Panc1 (cell line): ENCODE measurements at regions not wholly inside any gene's neighbourhood (a gene's known extent, or its start where the extent isn't known, plus 50 kb on each side); places are given as distances from the start of the nearest gene placed in this dataset.

Experiments used
- POLR2AphosphoS5 ChIP-seq: IDR thresholded peaks from 2 replicates; pipeline ENCODE4 v1.6.1; 2012; ENCODE audit warnings: mild to moderate bottlenecking, low read depth, low read length, moderate library complexity
- REST ChIP-seq, 2 experiments: IDR thresholded peaks; 2 replicates each; pipeline ENCODE4 v1.6.1; 2011 to 2012; ENCODE audit warnings: low read depth in 2 of 2, control low read depth in 1 of 2, low read length in 1 of 2, mild to moderate bottlenecking in 1 of 2, moderate library complexity in 1 of 2; ENCODE audit not compliant: insufficient read depth in 1 of 2
- SIN3A ChIP-seq: IDR thresholded peaks from 2 replicates; pipeline ENCODE4 v1.6.1; 2012; ENCODE audit warnings: low read depth, mild to moderate bottlenecking, low read length, moderate library complexity, borderline replicate concordance; ENCODE audit not compliant: insufficient read depth
- TCF7L2 ChIP-seq: IDR thresholded peaks from 2 replicates; pipeline ENCODE4 v1.6.1; 2011; ENCODE audit warnings: mild to moderate bottlenecking, low read depth, low read length, inconsistent platforms
- TF ChIP-seq, protein P1 (sequence below): fragments of 450-650 bp; IDR thresholded peaks from 2 replicates; pipeline ENCODE4 v1.5.1; 2017; ENCODE audit warnings: mild to moderate bottlenecking

DNA sequence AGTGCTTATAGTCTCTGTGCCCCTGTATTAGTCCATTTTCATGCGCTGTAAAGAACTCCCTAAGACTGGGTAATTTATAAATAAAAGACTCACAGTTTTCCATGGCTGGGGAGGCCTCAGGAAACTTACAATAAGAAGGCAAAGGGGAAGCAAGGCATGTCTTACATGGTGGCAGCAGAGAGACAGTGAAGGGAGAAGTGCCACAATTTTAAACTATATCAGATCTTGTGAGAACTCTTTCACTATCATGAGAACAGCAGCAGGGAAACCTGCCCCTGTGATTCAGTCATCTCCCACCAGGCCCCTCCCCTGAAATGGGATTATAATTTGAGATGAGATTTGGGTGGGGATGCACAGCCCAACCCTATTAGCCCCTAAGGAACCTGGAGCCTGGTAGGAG, 243.2 kb downstream of the EDEM1 start:
- TF ChIP-seq, protein P1, sequence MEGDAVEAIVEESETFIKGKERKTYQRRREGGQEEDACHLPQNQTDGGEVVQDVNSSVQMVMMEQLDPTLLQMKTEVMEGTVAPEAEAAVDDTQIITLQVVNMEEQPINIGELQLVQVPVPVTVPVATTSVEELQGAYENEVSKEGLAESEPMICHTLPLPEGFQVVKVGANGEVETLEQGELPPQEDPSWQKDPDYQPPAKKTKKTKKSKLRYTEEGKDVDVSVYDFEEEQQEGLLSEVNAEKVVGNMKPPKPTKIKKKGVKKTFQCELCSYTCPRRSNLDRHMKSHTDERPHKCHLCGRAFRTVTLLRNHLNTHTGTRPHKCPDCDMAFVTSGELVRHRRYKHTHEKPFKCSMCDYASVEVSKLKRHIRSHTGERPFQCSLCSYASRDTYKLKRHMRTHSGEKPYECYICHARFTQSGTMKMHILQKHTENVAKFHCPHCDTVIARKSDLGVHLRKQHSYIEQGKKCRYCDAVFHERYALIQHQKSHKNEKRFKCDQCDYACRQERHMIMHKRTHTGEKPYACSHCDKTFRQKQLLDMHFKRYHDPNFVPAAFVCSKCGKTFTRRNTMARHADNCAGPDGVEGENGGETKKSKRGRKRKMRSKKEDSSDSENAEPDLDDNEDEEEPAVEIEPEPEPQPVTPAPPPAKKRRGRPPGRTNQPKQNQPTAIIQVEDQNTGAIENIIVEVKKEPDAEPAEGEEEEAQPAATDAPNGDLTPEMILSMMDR = no peak
- no peak for TF ChIP-seq REST (IDR thresholded peaks at IDR 0.05; ENCODE audit: insufficient read depth in 1 of 2, low read depth in 2 of 2, low read length in 1 of 2)
- TF ChIP-seq TCF7L2 = no peak
- TF ChIP-seq POLR2AphosphoS5 = no peak
- no peak for TF ChIP-seq SIN3A
